Kidney tubule cell (primary cell): ENCODE measurements at regions not wholly inside any gene's neighbourhood (a gene's known extent, or its start where the extent isn't known, plus 50 kb on each side); places are given as distances from the start of the nearest gene placed in this dataset.

Experiments used
- DNase-seq: peaks from one replicate; pipeline ENCODE4 v3.0.0-alpha.2; 2018; ENCODE audit warnings: low spot score

DNA sequence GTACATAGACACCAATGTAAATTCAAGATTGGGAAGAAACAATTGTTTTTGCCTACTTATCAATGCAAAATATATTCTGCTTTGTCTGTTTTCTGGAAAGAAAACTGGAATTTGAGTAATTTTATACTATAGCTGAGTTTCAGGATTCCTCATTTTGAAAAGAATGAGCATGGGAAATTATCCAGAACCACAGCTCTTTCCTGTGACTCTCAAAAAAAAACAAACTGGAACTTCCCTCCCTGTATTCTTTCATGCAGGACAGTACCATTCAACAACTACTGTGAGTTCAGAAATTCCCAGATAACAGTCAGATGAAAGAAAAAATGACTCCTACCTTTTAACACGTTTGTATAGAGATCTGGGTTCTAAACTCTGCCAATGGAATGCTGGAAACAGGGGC lies 372.4 kb downstream of the TGFB2 start:
- DNase-seq: peak; percentile 33

DNA sequence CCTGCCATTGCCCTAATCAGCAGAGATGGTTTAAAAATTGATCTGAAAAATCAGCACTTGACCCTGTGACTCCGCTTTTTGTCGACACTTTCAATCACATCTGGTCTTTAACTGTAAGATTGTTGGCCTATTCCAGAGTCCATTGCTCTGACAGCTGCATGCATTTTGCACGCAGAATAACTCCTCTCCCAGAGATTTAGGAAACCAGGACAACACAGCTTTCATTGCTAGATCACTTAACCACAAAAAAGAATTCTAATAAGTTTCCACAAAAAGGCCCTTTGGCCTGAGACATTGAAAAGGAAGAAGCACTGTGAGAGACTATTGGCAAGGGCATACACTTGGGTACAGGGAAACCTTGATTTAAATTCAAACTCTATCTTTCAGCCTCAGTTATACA lies 373.1 kb downstream of the TGFB2 start:
- DNase-seq: no peak

DNA sequence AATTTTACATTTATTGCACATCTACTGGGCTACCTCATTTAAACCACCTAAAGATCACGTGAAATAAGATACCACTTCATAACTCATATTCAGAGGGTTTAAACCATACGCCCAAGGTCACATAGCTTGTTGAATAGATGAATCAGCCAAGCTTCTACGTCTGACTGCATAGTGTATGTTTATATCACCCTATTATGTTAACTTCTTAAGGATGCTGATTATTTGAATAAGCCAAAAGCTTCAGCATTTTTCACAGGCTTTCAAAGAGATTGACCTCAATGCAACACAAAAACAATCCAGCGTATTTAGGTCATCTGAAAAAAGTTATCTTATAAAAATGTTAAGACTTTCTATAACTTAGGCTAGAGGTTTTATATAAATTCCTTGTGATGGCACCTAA lies 373.8 kb downstream of the TGFB2 start:
- no peak for DNase-seq

DNA sequence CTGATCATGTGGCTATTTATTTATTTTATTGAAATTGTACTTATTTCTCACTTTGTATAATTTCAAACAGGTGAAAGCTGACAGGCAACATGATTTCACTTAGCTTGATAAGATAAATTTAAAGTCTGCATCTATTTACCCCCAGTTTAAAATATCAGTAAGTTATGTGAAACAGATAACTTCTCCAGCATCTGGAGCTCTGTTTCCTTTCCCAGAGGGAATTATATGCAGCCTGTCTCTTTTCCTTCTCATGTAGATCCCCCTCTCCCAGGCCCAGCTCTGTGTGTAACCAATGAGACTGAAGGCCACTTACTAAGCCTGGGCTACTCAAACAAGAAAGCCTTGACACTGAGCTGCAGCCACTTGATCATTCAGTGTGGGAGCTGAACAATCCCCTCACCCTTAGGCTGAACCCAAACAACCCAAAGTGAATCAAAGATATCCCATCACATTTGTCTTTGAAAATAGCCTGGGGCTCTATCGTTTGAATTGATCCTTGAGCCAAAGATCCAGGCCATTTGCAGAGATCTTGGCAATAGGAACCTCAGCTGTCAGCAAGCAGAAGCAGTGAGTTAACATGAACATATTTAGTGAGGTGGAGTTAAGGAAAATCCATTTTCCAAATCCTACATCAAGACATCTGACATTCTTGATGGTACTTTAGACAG lies 383.9 kb downstream of the TGFB2 start:
- DNase-seq: no peak

DNA sequence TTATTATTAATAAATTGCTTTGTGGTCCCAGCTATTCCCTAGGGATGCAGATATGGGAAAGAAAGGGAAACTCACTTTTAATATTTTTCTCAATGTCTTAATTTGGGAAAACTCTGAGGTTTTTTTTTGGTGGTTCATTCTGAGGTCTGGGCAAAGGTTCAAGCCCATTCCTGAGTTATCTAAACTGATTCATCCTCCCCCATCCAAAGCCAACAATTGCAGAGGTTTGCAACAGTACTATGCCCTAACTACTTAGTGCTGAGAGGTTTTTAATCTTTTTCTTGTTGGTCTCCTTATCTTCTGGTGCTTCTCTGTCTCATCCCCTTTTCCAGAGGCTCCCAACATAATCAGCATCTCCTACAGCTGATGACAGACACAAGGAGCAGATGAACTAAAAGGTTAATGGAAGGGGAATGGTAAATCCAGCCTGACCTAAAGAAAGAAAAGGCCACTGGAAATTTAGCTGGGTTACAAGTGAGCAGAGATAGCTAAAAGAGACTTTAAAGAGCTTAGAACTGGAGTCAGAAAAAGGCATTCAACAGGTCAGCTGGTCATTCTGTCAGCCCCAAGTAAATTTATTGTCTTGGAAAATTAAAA lies 390.4 kb downstream of the TGFB2 start:
- DNase-seq: no peak

GRCh38 chr1:218739426-218739825 lies 394.3 kb downstream of the TGFB2 start:
- no peak for DNase-seq

- no peak for DNase-seq
These were observed 396.7 kb downstream of the TGFB2 start for GRCh38 chr1:218741852-218742251.

DNA sequence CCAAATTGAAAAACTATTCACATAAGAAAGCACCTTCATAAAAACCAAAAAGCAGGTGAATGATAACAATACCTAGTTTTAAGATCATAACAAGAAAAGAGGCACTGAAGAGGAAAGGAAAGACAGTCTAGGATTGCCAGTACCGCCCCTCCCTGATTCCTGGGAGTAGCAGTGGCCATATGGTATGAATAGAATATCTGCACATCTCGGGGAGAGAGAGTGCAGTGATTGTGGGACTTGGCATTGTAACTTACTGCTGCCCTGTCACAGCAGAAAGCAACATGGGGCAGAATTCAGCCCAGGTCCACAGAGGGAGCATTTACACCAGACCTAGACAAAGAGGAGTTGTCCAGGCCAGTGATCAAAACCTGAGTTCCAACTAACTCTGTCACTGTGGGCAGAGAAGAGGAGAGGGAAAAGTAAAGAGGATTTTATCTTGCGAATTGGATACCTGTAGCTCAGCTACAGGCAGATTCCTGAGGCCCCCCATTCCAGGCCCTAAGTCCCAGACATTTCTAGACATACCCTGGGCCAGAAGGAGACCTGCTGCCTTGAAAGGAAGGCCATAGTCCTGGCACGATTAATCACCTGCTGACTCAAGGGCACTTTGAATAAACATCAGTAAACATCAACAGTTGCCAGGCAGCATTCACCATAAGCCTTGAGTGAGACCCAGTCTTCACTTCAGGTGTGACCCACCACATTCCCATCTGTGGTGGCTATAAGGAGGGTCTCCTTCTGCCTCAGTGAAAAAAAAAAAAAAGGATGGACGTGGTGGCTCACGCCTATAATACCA lies 397.5 kb downstream of the TGFB2 start:
- DNase-seq: peak; percentile 69

- peak; percentile 74 for DNase-seq
These were observed 398.8 kb downstream of the TGFB2 start for GRCh38 chr1:218743861-218744505.

GRCh38 chr1:218748071-218748470 lies 402.9 kb downstream of the TGFB2 start:
- peak; percentile 22 for DNase-seq

DNA sequence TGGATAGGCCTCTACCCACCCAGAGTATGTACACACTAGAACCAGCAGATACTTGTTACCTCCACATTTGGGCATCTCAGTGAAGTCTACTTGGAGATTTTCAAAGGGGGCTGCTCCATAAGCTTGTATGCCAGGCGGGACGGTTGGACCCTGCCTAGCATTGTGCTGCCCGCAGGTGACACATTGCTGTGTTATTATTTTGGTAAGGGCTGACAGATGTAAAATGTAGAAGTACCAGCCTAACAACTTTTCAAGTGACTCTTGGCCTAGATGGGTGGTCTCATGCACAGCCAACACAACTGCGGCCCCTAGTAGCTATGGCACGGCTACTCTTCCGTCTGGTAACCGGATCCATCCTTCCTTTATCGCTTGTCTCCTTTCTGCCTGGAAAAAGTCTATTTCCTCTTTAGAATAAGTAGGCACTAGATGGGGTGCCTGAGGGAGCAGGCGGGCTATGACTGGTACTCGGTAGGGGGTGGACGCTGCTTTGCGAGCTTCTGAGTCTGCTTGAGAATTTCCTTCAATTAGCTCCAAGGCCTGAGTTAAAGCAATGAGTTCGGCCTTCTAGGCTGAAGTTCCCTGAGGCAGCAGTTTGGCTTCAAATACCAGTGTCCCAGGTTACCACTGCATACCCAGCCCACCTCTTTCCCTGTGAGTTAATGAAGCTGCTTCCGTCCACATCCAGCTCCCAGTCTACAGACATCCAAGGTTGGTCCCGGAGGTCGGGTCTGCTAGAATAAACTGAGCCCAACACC lies 405.3 kb downstream of the TGFB2 start:
- DNase-seq: no peak

DNA sequence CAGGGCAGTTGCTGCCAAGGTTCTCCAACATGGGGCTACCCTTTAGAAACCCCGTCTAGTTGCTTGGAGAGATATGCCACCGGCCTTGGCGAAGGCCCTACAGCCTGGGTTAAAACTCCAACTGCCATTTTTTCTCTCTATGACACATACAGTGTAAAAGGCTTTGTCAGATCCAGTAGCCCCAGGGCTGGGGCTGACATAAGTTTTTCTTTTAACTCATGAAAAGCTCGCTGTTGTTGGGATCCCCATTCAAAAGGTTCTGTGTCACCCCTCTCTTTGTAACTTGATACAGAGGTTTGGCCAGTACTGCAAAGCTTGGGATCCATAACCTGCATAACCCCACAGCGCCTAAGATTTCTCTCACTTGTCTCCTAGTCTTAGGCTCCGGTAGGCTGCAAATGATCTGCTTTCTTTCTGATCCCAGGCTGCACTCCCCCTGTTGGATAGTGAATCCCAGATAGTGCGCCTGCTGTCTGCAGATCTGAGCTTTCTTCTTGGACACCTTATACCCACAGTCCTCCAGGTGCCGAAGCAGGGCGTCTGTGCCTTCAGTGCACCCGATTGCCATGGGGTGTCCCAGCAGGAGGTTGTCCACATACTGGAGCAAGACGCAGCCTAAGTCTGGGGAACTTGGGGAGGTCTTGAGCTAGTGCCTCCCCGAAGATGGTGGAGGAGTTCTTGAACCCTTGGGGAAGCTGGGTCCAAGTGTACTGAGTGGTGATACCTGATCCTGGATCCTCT lies 406.2 kb downstream of the TGFB2 start:
- DNase-seq: no peak

DNA sequence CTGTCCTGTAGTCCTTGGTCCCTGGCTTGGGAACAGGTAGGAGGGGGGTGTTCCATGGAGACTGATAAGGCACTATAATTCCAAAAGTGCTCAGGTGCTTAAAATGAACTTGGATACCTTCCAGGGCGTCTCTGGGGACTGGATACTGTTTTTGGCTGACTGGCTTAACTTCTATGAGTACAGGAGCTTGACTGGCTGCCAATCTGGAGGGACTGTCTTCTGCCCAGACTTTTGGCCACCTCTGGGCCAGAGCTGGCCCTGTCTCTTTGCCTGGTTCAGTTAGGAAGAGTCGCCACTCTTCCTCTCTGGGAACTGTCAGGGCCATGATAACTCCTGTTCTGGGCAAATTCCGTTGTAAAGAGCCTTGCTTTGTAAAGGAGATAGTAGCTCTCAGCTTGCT lies 407.0 kb downstream of the TGFB2 start:
- DNase-seq: no peak

DNA sequence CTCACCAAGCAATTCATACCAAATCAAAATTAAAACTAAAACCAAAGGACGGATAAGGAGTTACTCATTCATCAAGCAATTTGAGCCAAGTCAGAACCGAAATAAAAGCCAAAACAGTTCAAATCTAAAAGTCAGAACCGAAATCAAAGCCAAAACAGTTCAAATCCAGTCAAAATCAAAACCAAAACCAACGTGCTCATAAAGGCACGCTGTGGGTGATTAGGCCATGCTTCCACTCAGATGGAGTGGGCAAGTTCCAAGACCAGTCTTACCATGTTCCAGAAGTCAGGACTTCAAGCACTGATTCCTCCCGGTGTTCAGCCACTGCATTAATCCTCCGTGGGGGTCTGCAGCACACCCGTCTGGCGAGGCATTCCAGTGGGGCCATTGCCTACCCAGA lies 409.3 kb downstream of the TGFB2 start:
- no peak for DNase-seq

DNA sequence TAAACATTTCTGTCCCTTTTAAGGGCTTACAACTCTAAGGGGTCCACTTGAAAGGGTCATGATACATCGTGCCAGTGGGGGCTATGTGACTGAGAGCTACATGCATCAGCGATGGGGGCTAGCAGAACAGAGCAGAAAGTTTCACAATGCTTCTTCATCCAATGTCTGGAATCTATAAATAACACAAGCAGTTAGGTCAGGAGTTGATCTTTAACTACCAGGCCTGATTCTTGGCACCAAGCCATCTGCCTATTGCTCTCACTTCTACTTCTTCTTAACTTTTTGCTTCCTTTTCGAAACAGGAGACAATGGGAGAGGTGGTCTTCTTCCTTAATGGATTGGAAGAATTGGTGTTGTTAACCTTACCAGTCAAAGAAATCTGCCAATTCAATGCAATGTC lies 410.0 kb downstream of the TGFB2 start:
- peak; percentile 56 for DNase-seq

GRCh38 chr1:218759795-218760194 lies 413.9 kb upstream of the LYPLAL1 start:
- DNase-seq: no peak

DNA sequence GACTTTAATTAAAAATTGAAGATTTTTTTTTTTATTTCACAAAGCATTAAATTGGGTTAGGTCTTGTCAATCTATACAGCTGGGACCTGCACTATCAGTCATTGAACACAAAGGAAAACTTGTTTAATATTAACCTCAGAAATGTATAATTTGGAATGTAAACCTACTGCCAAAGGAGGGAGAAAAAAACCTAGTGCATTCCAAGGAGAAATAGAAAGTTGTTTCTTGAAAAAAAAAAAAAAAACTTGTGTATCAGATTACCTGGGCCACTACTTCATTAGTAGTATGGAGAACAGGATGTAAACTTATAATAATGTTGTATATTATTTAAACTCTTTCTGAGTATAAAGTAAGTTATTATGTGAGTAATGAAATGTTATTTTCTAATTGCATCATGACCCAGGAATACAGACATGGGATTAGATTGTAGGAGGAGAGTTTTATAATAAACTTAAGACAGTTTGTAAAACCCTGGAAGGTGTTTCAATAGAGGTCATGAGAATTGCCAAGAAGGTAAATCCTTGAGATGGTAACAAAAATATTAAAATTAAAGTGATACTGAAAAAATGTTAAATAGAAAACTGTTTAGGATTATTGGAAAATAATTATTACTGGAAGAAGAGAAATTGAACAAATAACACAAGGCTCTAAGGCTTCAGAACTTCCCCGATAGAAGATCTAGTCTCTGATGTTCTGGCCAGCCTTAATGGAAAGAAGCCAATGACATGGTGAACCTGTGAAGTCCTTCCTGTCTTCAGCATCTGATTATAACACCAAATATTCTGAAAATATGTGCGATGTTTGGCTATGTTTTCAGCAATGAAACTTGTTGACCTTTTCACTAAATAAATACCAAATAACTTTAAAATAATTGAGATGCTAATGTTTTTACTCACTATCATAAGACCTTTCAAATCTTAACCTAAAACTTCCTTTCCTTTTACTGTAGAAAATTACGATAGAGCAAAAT lies 412.8 kb upstream of the LYPLAL1 start:
- DNase-seq: no peak

- no peak for DNase-seq
These were observed 410.1 kb upstream of the LYPLAL1 start for GRCh38 chr1:218763538-218763937.

GRCh38 chr1:218765753-218766152 lies 407.9 kb upstream of the LYPLAL1 start:
- no peak for DNase-seq

GRCh38 chr1:218771931-218772330 lies 401.7 kb upstream of the LYPLAL1 start:
- DNase-seq: no peak
